Activated CD8-positive, alpha-beta memory T cell treated with anti-CD3 and anti-CD28 coated beads, Interleukin-2, amount 10 ng/mL, durations not matched to agents 7 days and 5 days (primary cell): ENCODE measurements at regions not wholly inside any gene's neighbourhood (a gene's known extent, or its start where the extent isn't known, plus 50 kb on each side); places are given as distances from the start of the nearest gene placed in this dataset.

Experiments used
- ATAC-seq: fragments of 150-1000 bp; cut with Tn5 transposase; one replicate; pipeline ENCODE4 v1.10.0; 2021; ENCODE audit warnings: moderate library complexity
- CTCF ChIA-PET: fragments of 350-600 bp; sonication (Branson Sonifier 250); formaldehyde crosslinking; loops from one replicate; lab custom pipeline; 2021; ENCODE audit warnings: antibody characterized with exemption; lab: Charles Lee
- DNase-seq: peaks from one replicate; pipeline ENCODE4 v3.0.0-alpha.2; 2020
- H3K27ac Mint-ChIP-seq: one replicate; pipeline ENCODE4 v1.8.0; 2021; ENCODE audit warnings: mild to moderate bottlenecking, mixed read lengths
- H3K27me3 Mint-ChIP-seq: one replicate; pipeline ENCODE4 v1.8.0; 2021; ENCODE audit warnings: mixed read lengths
- H3K36me3 Mint-ChIP-seq: one replicate; pipeline ENCODE4 v1.8.0; 2021; ENCODE audit warnings: mild to moderate bottlenecking, mixed read lengths
- H3K4me1 Mint-ChIP-seq: one replicate; pipeline ENCODE4 v1.8.0; 2021; ENCODE audit warnings: mixed read lengths
- H3K4me3 Mint-ChIP-seq: one replicate; pipeline ENCODE4 v1.8.0; 2021; ENCODE audit warnings: mild to moderate bottlenecking, moderate library complexity, mixed read lengths
- H3K9me3 Mint-ChIP-seq: one replicate; pipeline ENCODE4 v1.8.0; 2022; ENCODE audit warnings: low read depth, mixed read lengths

DNA sequence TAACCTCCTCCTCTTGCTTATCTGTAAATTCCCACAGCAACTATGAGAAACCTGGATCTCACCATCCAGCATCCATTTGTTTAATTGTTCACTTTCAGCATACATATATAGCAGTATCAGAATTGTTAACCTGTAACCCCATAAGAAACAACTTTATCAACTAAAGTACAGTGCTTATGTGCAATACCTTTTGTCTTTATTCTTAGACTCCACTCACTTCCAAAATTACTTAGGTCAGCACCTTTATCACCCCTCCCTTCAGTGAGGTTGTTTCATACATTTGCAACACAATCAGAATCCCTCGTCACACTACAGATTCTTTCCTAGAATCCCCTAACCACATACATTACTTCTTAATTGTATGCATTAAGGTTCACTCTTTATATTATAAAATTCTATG is 225.9 kb upstream of the NCKAP5 start:
- Mint-ChIP-seq H3K9me3 (peaks cover 2% of the 10 kb centered on the region), H3K4me3 (no peak overlapping the region), H3K27ac (no peak overlapping the region), H3K36me3 (no peaks in the 10 kb centered on the region), H3K4me1 (no peaks in the 10 kb centered on the region), H3K27me3 (peaks cover 3% of the 10 kb centered on the region)
- DNase-seq (no peak), ATAC-seq (no peak)
- CTCF ChIA-PET, result no interaction called here

GRCh38 chr2:133801946-133802345 is 233.7 kb upstream of the NCKAP5 start:
- no peaks in the 10 kb centered on the region for H3K9me3 Mint-ChIP-seq
- H3K36me3 Mint-ChIP-seq, result no peaks in the 10 kb centered on the region
- ATAC-seq, result no peak
- H3K4me3 Mint-ChIP-seq, result no peak overlapping the region
- CTCF ChIA-PET, result no interaction called here
- no peak overlapping the region for H3K27ac Mint-ChIP-seq
- H3K27me3 Mint-ChIP-seq, result peaks cover 5% of the 10 kb centered on the region
- no peak for DNase-seq
- H3K4me1 Mint-ChIP-seq, result no peaks in the 10 kb centered on the region

- Mint-ChIP-seq H3K4me3 (no peak overlapping the region), H3K27ac (no peak overlapping the region), H3K27me3 (peaks cover 5% of the 10 kb centered on the region), H3K36me3 (no peaks in the 10 kb centered on the region), H3K9me3 (no peaks in the 10 kb centered on the region), H3K4me1 (no peaks in the 10 kb centered on the region)
- CTCF ChIA-PET, result no interaction called here
- DNase-seq, result no peak
- no peak for ATAC-seq
Measured at GRCh38 chr2:133802409-133803039, 234.3 kb upstream of the NCKAP5 start.

DNA sequence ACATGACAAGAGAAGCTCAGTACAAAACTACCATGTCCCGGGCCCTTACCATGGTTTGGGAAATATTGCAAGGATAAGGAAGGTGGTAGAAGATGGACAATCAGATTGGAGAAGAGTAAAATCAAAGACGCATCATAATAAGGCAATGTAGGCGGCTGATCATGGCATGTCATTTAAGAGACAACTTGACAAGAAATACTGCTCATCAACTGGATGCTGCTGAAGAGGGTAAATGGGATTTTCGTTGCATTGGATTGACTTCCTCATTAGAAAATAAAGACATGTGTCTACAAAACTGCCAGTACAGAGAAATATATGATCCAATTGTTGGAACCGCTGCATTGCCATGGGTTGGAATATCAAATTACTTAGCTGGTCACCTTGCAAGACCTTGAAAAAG is 238.3 kb upstream of the NCKAP5 start:
- H3K27ac Mint-ChIP-seq, result no peak overlapping the region
- peaks cover 6% of the 10 kb centered on the region for H3K9me3 Mint-ChIP-seq
- no peaks in the 10 kb centered on the region for H3K4me1 Mint-ChIP-seq
- H3K4me3 Mint-ChIP-seq, result no peak overlapping the region
- H3K27me3 Mint-ChIP-seq, result peaks cover 7% of the 10 kb centered on the region
- peaks cover 2% of the 10 kb centered on the region for H3K36me3 Mint-ChIP-seq
- ATAC-seq (no peak), DNase-seq (no peak)
- CTCF ChIA-PET, result no interaction called here

DNA sequence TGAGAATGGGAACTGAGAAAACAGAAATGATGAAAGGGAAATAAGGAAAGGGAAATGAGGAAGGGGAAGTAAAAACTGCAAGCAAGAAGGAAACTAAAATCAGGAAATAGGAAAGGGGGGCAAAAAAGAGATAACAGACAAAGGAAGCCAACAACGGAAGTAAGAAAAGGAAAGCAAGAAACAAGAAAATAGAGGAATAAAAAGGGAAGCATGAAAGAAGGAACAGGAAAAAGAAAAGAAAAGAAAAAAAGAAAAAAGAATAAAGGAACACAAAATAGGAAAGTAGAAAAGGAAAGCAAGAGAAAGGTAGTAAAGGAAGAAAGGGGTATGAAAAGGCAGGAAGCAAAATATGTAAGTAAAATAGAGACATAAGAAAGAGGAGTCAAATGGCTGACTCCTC is 241.2 kb upstream of the NCKAP5 start:
- ATAC-seq (no peak), DNase-seq (no peak)
- Mint-ChIP-seq H3K36me3 (peaks cover 2% of the 10 kb centered on the region), H3K9me3 (peaks cover 6% of the 10 kb centered on the region), H3K27ac (no peak overlapping the region), H3K4me1 (no peaks in the 10 kb centered on the region), H3K4me3 (no peak overlapping the region), H3K27me3 (peaks cover 4% of the 10 kb centered on the region)
- CTCF ChIA-PET, result no interaction called here

DNA sequence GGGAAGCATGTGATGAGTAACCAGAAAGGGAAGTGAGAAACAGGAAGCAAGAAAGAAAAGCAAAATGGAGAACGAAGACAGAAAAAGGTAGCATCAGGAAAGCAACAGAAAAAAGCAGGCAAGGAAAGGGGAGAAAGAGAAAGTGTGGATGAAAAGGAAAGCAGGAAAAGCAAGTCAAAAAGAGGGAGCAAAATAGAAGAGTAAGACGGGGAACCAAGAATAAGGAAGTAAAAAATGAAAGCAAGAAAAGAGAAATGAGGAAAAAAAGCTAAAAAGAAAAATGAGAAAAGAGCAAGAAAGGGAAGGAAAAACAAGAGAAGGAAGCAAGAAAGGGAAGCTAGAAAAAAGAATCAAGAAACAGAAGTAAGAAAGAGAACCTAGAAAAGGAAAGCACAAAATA is 242.3 kb upstream of the NCKAP5 start:
- H3K4me1 Mint-ChIP-seq, result no peaks in the 10 kb centered on the region
- H3K36me3 Mint-ChIP-seq, result peaks cover 2% of the 10 kb centered on the region
- H3K27ac Mint-ChIP-seq, result no peak overlapping the region
- H3K27me3 Mint-ChIP-seq, result peaks cover 4% of the 10 kb centered on the region
- CTCF ChIA-PET, result no interaction called here
- no peak overlapping the region for H3K4me3 Mint-ChIP-seq
- DNase-seq (no peak), ATAC-seq (no peak)
- H3K9me3 Mint-ChIP-seq, result peaks cover 6% of the 10 kb centered on the region

- Mint-ChIP-seq H3K9me3 (peaks cover 6% of the 10 kb centered on the region), H3K4me1 (no peaks in the 10 kb centered on the region), H3K36me3 (peaks cover 2% of the 10 kb centered on the region), H3K4me3 (no peak overlapping the region), H3K27ac (no peak overlapping the region), H3K27me3 (peaks cover 4% of the 10 kb centered on the region)
- no peak for DNase-seq
- CTCF ChIA-PET, result no interaction called here
- no peak for ATAC-seq
Measured at GRCh38 chr2:133811409-133812125, 243.3 kb upstream of the NCKAP5 start.

DNA sequence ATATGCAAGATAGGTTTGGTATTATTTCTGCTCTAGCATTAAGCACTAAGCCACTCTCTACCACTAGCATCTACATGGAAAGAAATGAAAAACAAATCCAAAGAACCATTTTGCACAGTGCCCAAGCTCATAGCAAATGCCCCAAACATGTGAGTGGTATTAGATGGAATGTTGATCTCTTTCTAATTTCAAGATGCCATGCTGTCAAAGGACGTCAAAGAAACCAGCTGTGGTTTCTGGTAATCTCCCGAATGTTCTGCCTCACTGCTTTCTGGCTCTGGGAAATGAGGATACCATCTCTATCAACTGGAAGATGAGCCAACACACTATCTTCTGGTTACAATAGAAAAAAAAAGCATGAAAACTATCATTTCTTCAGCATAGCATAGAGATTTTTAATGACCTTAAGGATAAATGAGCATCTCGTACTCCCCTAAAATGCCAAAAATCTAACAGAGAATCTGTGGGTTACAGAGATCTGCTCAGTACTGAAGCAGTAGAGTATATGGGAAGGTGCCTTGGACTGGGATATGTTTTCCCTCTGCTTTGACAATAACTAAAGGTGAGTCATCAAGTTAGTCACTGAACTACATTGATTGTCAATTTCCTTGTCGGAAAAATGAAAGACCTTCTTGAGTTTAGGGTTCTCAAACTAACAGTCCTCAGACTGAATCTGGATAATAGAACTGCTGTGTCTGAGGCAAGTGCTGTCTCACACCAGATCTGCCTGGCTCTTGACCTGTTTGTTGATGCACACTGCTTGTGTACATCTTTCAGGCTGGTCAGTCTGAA is 244.8 kb upstream of the NCKAP5 start:
- CTCF ChIA-PET, result no interaction called here
- ATAC-seq (no peak), DNase-seq (no peak)
- peaks cover 6% of the 10 kb centered on the region for H3K9me3 Mint-ChIP-seq
- H3K27ac Mint-ChIP-seq, result no peak overlapping the region
- no peak overlapping the region for H3K4me3 Mint-ChIP-seq
- peaks cover 10% of the 10 kb centered on the region for H3K27me3 Mint-ChIP-seq
- no peaks in the 10 kb centered on the region for H3K4me1 Mint-ChIP-seq
- peaks cover 2% of the 10 kb centered on the region for H3K36me3 Mint-ChIP-seq

DNA sequence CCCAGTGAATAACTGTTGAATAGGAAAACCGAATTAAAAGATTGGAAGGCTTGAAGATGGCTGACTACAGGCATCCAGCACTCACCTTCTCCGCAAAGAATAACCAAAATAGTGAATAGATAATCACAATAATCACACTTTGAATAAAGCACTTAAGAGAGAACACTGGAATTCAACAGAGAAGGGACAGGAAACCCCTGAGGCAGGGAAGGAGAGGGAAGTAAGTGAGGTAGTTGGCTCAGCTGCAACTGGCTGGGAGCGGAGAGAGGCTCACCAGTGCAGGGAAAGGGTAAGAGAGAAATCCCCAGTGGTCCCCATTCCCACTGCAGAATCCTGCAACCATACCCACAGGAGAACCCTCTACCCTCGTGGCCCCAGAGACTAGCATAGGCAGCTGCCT is 246.6 kb upstream of the NCKAP5 start:
- CTCF ChIA-PET, result no interaction called here
- H3K4me1 Mint-ChIP-seq, result no peaks in the 10 kb centered on the region
- DNase-seq, result no peak
- no peaks in the 10 kb centered on the region for H3K9me3 Mint-ChIP-seq
- H3K4me3 Mint-ChIP-seq, result no peak overlapping the region
- no peaks in the 10 kb centered on the region for H3K36me3 Mint-ChIP-seq
- no peak for ATAC-seq
- no peak overlapping the region for H3K27ac Mint-ChIP-seq
- H3K27me3 Mint-ChIP-seq, result peaks cover 10% of the 10 kb centered on the region

DNA sequence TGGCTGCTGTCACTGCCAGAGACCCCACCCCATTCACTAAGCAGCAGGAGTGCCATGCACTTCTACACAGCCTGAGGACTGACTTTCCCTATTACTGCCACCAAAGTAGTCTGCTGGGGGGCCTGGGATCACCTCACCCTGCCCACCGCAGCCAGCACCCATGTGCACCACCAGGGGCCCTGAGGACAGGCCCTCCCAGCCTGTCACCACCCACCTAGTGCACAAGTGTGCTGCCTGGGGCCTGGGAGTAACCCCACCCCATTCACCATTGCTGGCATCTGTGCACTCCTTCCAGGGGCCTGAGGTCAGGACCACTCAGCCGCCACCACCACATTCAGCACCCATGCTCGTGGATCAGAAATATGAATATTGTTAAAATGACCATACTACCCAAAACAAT is 247.8 kb upstream of the NCKAP5 start:
- Mint-ChIP-seq H3K4me1 (no peaks in the 10 kb centered on the region), H3K9me3 (no peaks in the 10 kb centered on the region), H3K36me3 (no peaks in the 10 kb centered on the region), H3K4me3 (no peak overlapping the region), H3K27ac (no peak overlapping the region), H3K27me3 (peaks cover 5% of the 10 kb centered on the region)
- CTCF ChIA-PET, result no interaction called here
- DNase-seq, result no peak
- ATAC-seq, result no peak

- no peak for DNase-seq
- no peaks in the 10 kb centered on the region for H3K36me3 Mint-ChIP-seq
- no peak overlapping the region for H3K4me3 Mint-ChIP-seq
- H3K27me3 Mint-ChIP-seq, result peaks cover 5% of the 10 kb centered on the region
- CTCF ChIA-PET, result no interaction called here
- H3K4me1 Mint-ChIP-seq, result no peaks in the 10 kb centered on the region
- H3K9me3 Mint-ChIP-seq, result no peaks in the 10 kb centered on the region
- no peak overlapping the region for H3K27ac Mint-ChIP-seq
- ATAC-seq, result no peak
Measured at GRCh38 chr2:133817680-133818566, 249.7 kb upstream of the NCKAP5 start.

DNA sequence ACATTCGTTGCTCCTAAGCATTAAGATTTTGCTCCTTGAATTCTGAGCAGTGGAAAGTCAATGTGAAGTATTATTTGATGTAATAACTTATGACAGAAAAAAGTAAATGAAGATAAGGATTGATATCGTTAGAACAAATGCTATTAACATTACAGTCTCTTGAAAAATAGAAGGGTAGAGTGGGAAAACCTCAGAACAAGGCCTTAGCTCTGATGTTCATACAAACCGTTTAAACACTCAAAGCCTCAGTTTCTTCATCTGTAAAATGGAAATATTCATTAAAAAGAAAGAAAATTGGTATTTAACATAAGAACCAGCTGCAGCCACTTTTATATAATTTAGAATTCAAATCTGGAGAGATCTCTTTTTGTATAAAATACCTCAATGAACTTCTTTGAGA is 250.4 kb upstream of the NCKAP5 start:
- Mint-ChIP-seq H3K4me3 (no peak overlapping the region), H3K27me3 (peaks cover 5% of the 10 kb centered on the region), H3K27ac (no peak overlapping the region), H3K9me3 (no peaks in the 10 kb centered on the region), H3K36me3 (no peaks in the 10 kb centered on the region), H3K4me1 (no peaks in the 10 kb centered on the region)
- CTCF ChIA-PET, result no interaction called here
- ATAC-seq (no peak), DNase-seq (no peak)

DNA sequence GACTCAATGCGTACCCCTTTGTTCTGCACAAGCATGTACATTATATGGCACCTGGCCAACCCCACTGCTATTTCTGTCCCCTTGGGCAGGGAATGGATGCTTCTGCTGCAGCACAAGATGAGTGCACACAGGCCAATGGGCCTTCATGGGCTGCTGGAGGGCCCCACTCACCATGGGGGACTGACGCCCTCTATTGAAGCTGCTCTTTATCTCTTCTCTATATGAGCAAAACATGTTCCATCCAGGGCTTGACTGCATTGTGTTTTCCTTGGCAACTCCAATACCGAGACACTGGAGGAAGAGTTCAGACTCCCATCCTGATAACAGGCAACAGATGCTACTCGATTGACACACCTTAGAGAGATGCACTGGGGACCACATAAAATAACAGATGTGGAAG is 251.6 kb upstream of the NCKAP5 start:
- DNase-seq (no peak), ATAC-seq (no peak)
- Mint-ChIP-seq H3K4me3 (no peak overlapping the region), H3K27me3 (peaks cover 5% of the 10 kb centered on the region), H3K36me3 (no peaks in the 10 kb centered on the region), H3K27ac (no peak overlapping the region), H3K9me3 (no peaks in the 10 kb centered on the region), H3K4me1 (no peaks in the 10 kb centered on the region)
- CTCF ChIA-PET, result no interaction called here
